ENCODE measurements at regions not wholly inside any gene's neighbourhood (a gene's known extent, or its start where the extent isn't known, plus 50 kb on each side); places are given as distances from the start of the nearest gene placed in this dataset.
A peak's percentile ranks its signal among the peaks of the same experiment; 100 is the strongest.
"Not testable (repeated sequence)": the region's sequence is repeated elsewhere in the genome, so short reads cannot be mapped to it uniquely, and the experiment has no call there.

GRCh38 chr7:37590824-37591223, 92.7 kb upstream of the GPR141 start:
- Histone ChIP-seq H3K27ac (no peak overlapping the region), H3K4me3 (no peak overlapping the region), H3K4me1 (replicated peaks in 1 of 2) (no peaks in the 10 kb centered on the region)
- WGBS, 10 experiments = 9 to 93% (median 60%) methylated on average over 1 to 4 of the region's 4 CpGs; no CpG with 5 or more reads in 1 of the 10 experiments
- in situ Hi-C loops (cut with MboI; ENCODE audit: low pct_unique_long_range_greater_than_20kb in 2 of 9, low sequenced_read_pairs in 9 of 9, unreplicated experiment in 9 of 9) = no loop called here
- ATAC-seq (replicated peaks in 6 of 8) = no peak

- no peaks in the 10 kb centered on the region for H3K4me1 ChIP-seq (replicated peaks in 1 of 2)
- no peak overlapping the region for H3K27ac ChIP-seq
- WGBS, 10 experiments = 17 to 100% (median 31%) methylated on average over 1 to 2 of the region's 2 CpGs; no CpG with 5 or more reads in 5 of the 10 experiments
- H3K4me3 ChIP-seq = no peak overlapping the region
- in situ Hi-C loops (cut with MboI; ENCODE audit: low pct_unique_long_range_greater_than_20kb in 2 of 9, low sequenced_read_pairs in 9 of 9, unreplicated experiment in 9 of 9) = no loop called here
- ATAC-seq (replicated peaks in 6 of 8) = no peak
Observed at GRCh38 chr7:37592366-37592765, 91.2 kb upstream of the GPR141 start.

DNA sequence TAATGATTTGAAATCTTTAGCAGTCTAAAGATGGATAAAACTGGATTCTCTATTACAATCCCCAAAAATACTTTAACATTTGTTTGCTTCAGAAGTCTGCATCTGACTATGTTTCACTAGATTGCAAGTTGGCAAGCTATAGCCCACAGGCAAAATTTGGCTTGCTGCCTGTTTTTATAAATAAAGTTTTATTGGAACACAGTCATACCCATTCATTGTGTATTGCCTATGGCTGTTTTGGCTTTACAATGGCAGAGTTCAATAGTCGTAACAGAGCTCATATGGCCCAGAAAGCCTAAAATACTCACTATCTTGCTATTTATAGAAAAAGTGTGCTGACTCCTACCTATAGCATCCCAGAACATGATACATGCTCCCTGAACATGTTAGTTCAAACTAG, 89.0 kb upstream of the GPR141 start:
- WGBS, 10 experiments = 43 to 100% (median 73%) methylated on average over 1 of the region's 1 CpG; no CpG with 5 or more reads in 4 of the 10 experiments
- H3K4me1 ChIP-seq (replicated peaks in 1 of 2) = no peaks in the 10 kb centered on the region
- H3K4me3 ChIP-seq = no peak overlapping the region
- ATAC-seq (replicated peaks in 6 of 8) = no peak
- in situ Hi-C loops (cut with MboI; ENCODE audit: low pct_unique_long_range_greater_than_20kb in 2 of 9, low sequenced_read_pairs in 9 of 9, unreplicated experiment in 9 of 9) = no loop called here
- no peak overlapping the region for H3K27ac ChIP-seq

DNA sequence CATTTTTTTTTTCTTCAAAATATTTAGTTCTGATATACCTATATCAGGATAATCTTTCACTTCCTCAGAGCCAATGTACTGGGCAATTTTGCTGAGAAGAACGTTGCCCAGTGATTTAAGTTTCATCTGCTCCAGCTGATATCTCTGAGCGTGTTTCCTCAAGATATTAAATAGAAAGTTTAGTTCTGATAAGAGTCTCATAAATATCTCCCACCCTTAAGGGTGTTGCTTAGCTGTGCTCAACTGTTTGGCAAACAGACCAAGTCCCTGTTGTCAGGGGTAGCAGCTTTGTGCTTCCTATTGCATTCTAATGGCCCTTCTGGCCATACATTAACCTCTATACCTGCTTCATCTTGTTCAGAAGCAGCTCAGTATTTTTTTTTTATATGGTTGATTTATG, 84.7 kb upstream of the GPR141 start:
- in situ Hi-C loops (cut with MboI; ENCODE audit: low pct_unique_long_range_greater_than_20kb in 2 of 9, low sequenced_read_pairs in 9 of 9, unreplicated experiment in 9 of 9) = no loop called here
- ATAC-seq (replicated peaks in 6 of 8) = peak in 1 of 8 experiments; percentile 43
- H3K27ac ChIP-seq = no peak overlapping the region
- H3K4me3 ChIP-seq = no peak overlapping the region
- H3K4me1 ChIP-seq (replicated peaks in 1 of 2) = no peaks in the 10 kb centered on the region
- 0 to 86% (median 48%) methylated on average over 1 to 2 of the region's 2 CpGs; no CpG with 5 or more reads in 1 of the 10 experiments for WGBS, 10 experiments

DNA sequence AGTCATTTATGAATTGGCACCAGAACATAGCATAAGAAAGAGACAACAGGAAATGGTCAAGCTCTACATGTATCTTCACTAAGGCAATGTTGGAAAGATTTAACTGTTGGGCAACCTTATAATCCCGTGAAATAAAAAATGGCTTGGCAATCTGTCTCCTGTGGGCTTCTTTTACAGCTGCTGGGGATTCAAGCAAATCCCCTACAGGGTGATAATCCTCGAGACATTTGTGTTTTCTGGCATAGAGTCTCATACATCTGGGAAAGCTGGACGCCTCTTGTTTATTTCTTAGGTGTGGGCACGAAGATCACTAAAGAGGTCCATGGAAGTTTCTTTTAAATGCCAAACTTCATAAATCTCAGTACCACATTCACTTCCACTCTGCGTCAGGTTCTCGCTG, 82.2 kb upstream of the GPR141 start:
- Histone ChIP-seq H3K27ac (no peak overlapping the region), H3K4me1 (replicated peaks in 1 of 2) (no peaks in the 10 kb centered on the region), H3K4me3 (no peak overlapping the region)
- in situ Hi-C loops (cut with MboI; ENCODE audit: low pct_unique_long_range_greater_than_20kb in 2 of 9, low sequenced_read_pairs in 9 of 9, unreplicated experiment in 9 of 9) = no loop called here
- WGBS, 10 experiments = 0 to 91% (median 78%) methylated on average over 1 to 6 of the region's 6 CpGs; no CpG with 5 or more reads in 1 of the 10 experiments
- no peak for ATAC-seq (replicated peaks in 6 of 8)

GRCh38 chr7:37604078-37604477, 79.5 kb upstream of the GPR141 start:
- in situ Hi-C loops (cut with MboI; ENCODE audit: low pct_unique_long_range_greater_than_20kb in 2 of 9, low sequenced_read_pairs in 9 of 9, unreplicated experiment in 9 of 9) = no loop called here
- 14 to 100% (median 80%) methylated on average over 1 of the region's 1 CpG; no CpG with 5 or more reads in 3 of the 10 experiments for WGBS, 10 experiments
- Histone ChIP-seq H3K4me3 (no peak overlapping the region), H3K4me1 (replicated peaks in 1 of 2) (no peaks in the 10 kb centered on the region), H3K27ac (no peak overlapping the region)
- no peak for ATAC-seq (replicated peaks in 6 of 8)

DNA sequence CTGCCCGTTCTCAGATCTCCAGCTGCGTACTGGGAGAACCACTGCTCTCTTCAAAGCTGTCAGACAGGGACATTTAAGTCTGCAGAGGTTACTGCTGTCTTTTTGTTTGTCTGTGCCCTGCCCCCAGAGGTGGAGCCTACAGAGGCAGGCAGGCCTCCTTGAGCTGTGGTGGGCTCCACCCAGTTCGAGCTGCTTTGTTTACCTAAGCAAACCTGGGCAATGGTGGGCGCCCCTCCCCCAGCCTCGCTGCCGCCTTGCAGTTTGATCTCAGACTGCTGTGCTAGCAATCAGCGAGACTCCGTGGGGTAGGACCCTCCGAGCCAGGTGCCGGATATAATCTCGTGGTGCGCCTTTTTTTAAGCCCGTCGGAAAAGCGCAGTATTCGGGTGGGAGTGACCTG, 66.2 kb upstream of the GPR141 start:
- in situ Hi-C loops (cut with MboI; ENCODE audit: low pct_unique_long_range_greater_than_20kb in 2 of 9, low sequenced_read_pairs in 9 of 9, unreplicated experiment in 9 of 9); ATAC-seq (replicated peaks in 6 of 8); H3K27ac ChIP-seq; H3K4me3 ChIP-seq; H3K4me1 ChIP-seq (replicated peaks in 1 of 2): not testable (repeated sequence)
- WGBS, 10 experiments = no CpG with 5 or more reads among the region's 16 CpGs

DNA sequence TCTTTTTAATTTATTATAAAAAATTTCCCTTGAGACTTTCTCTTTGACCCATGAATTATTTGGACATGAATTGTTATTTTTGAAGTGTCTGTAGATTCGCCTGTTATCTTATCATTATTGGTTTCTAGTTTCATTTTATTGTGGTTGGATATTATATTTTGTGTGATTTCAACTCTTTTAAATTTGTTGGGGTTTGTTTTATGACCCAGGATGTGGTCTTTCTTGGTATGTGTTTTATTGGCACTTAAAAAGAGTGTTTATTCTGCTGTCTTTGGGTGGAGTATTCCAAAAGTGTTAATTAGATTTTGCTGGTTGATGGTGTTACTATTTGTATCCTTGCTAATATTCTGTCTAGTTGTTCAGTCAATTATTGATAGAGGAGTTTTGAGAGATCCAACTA, 50.5 kb upstream of the GPR141 start:
- Histone ChIP-seq H3K4me1 (replicated peaks in 1 of 2) (no peaks in the 10 kb centered on the region), H3K4me3 (no peak overlapping the region), H3K27ac (no peak overlapping the region)
- ATAC-seq (replicated peaks in 6 of 8) = no peak
- in situ Hi-C loops (cut with MboI; ENCODE audit: low pct_unique_long_range_greater_than_20kb in 2 of 9, low sequenced_read_pairs in 9 of 9, unreplicated experiment in 9 of 9) = loop anchor here in 1 of 9 experiments (25.0 kb wide), 1 partner anchor 204 kb away; the partner anchor contains the start of gene NME8
- WGBS, 10 experiments = 0 to 80% (median 64%) methylated on average over 1 of the region's 1 CpG; no CpG with 5 or more reads in 2 of the 10 experiments
